GM12878 (cell line): ENCODE measurements at regions not wholly inside any gene's neighbourhood (a gene's known extent, or its start where the extent isn't known, plus 50 kb on each side); places are given as distances from the start of the nearest gene placed in this dataset.

ENCODE experiments used
- ATAC-seq: fragments of 200-7000 bp; cut with Tn5 transposase; 3 replicates; pipeline ENCODE4 v1.9.1; 2020; ENCODE audit warnings: mild to moderate bottlenecking, moderate library complexity
- BruUV-seq: library from RNA; stranded (reverse); fragments of 400-500 nt; replicated peaks from 2 replicates; lab custom pipeline; 2021; lab: Mats Ljungman, UMichigan
- CTCF ChIA-PET: fragments of 300-600 bp; sonication (Branson Sonifier 250); formaldehyde crosslinking; extraction: SDS; loops from one replicate; lab custom pipeline; 2021; ENCODE audit warnings: inconsistent platforms; lab: Yijun Ruan, JAX
- POLR2A ChIA-PET: fragments of 350-600 bp; formaldehyde crosslinking; extraction: SDS; loops from one replicate; lab custom pipeline; 2021; ENCODE audit warnings: inconsistent platforms; lab: Charles Lee
- RAD21 ChIA-PET: fragments of 300-600 bp; sonication (Branson Sonifier 250); formaldehyde crosslinking; loops from one replicate; lab custom pipeline; 2023; ENCODE audit warnings: antibody characterized with exemption; ENCODE audit not compliant: unreplicated experiment; lab: Charles Lee
- SMC1A ChIA-PET: fragments of 300-600 bp; sonication (Branson Sonifier 250); formaldehyde crosslinking; loops from one replicate; lab custom pipeline; 2023; ENCODE audit not compliant: unreplicated experiment, uncharacterized antibody; lab: Charles Lee
- DNase-seq: peaks from one replicate; pipeline ENCODE4 v3.0.0-alpha.2; 2011; ENCODE audit warnings: low read depth, low spot score
- FAIRE-seq: peaks from 3 replicates; lab custom pipeline; 2011; peaks lifted over from hg19 to GRCh38; lab: Jason Lieb, UNC
- H2AFZ ChIP-seq: 2 replicates; pipeline ENCODE4 v1.6.0; 2011; ENCODE audit warnings: low read depth, low read length, control low read depth; ENCODE audit not compliant: control insufficient read depth
- H3K27ac ChIP-seq: 2 replicates; pipeline ENCODE4 v1.5.1; 2011; ENCODE audit warnings: control low read depth; ENCODE audit not compliant: control insufficient read depth, insufficient read depth
- H3K27me3 ChIP-seq, 2 experiments: replicated peaks in 1 of 2; 2 replicates each; pipeline versions ENCODE4 v1.6.0 to v1.6.1; 2011; ENCODE audit warnings: low read length in 1 of 2; ENCODE audit not compliant: control insufficient read depth in 2 of 2, insufficient read depth in 2 of 2
- H3K36me3 ChIP-seq, 2 experiments: 2 replicates each; pipeline ENCODE4 v1.5.1; 2011; ENCODE audit warnings: low read length in 1 of 2; ENCODE audit not compliant: control insufficient read depth in 2 of 2, insufficient read depth in 2 of 2
- H3K4me1 ChIP-seq: 2 replicates; pipeline ENCODE4 v1.6.1; 2011; ENCODE audit warnings: mild to moderate bottlenecking, low read length, moderate library complexity, mixed read lengths; ENCODE audit not compliant: control insufficient read depth, insufficient read depth
- H3K4me2 ChIP-seq: 2 replicates; pipeline ENCODE4 v1.6.0; 2011; ENCODE audit warnings: control low read depth; ENCODE audit not compliant: control insufficient read depth, insufficient read depth
- H3K4me3 ChIP-seq: fragments of 200-600 bp; sonication (generic); 2 replicates; pipeline ENCODE4 v1.5.1; 2016
- H3K79me2 ChIP-seq: 2 replicates; pipeline ENCODE4 v1.6.0; 2011; ENCODE audit warnings: low read length; ENCODE audit not compliant: control insufficient read depth, insufficient read depth
- H3K9ac ChIP-seq: 2 replicates; pipeline ENCODE4 v1.8.0; 2011; ENCODE audit warnings: low read length, control low read depth, mixed read lengths; ENCODE audit not compliant: control insufficient read depth, insufficient read depth
- H3K9me3 ChIP-seq: replicated peaks from 3 replicates; pipeline ENCODE4 v1.5.1; 2011; ENCODE audit warnings: mild to moderate bottlenecking, low read length; ENCODE audit not compliant: control insufficient read depth, insufficient read depth
- H4K20me1 ChIP-seq: 2 replicates; pipeline ENCODE4 v1.6.0; 2011; ENCODE audit not compliant: control insufficient read depth, insufficient read depth
- BACH1 ChIP-seq: fragments of 450-650 bp; IDR thresholded peaks from 2 replicates; pipeline ENCODE4 v1.6.1; 2017; ENCODE audit warnings: mild to moderate bottlenecking, borderline replicate concordance
- CBX3 ChIP-seq: fragments of 200-600 bp; sonication (generic); IDR thresholded peaks from 2 replicates; pipeline ENCODE4 v1.6.1; 2016; ENCODE audit warnings: low read depth, borderline replicate concordance
- FOXM1 ChIP-seq: IDR thresholded peaks from 2 replicates; pipeline ENCODE4 v1.6.1; 2012; ENCODE audit warnings: low read depth, mild to moderate bottlenecking, inconsistent platforms, low read length, moderate library complexity
- NR2F1 ChIP-seq: fragments of 450-650 bp; conservative IDR thresholded peaks from 2 replicates; pipeline ENCODE4 v1.6.1; 2017; ENCODE audit warnings: mild to moderate bottlenecking
- RELA ChIP-seq: fragments of 450-650 bp; IDR thresholded peaks from 2 replicates; pipeline ENCODE4 v1.8.0; 2014; ENCODE audit warnings: borderline replicate concordance; ENCODE audit not compliant: partially characterized antibody
- SMARCA5 ChIP-seq: fragments of 450-650 bp; IDR thresholded peaks from 2 replicates; pipeline ENCODE4 v1.6.1; 2017; ENCODE audit warnings: mild to moderate bottlenecking
- TCF7 ChIP-seq: IDR thresholded peaks from 2 replicates; pipeline ENCODE4 v1.6.1; 2014; ENCODE audit warnings: antibody characterized with exemption, borderline replicate concordance
- ZSCAN29 ChIP-seq: fragments of 450-650 bp; IDR thresholded peaks from 2 replicates; pipeline ENCODE4 v1.6.1; 2017; ENCODE audit warnings: mild to moderate bottlenecking, moderate library complexity
- WGBS: methylation state at CpG from one replicate; pipeline ENCODE4 v1.1.6; 2016; ENCODE audit warnings: low lambda C conversion rate; ENCODE audit not compliant: insufficient replicate concordance, insufficient coverage; ENCODE audit errors: missing lambda C conversion rate; 5-methylcytosine and 5-hydroxymethylcytosine counted together
- in situ Hi-C: fragments of 300-500 bp; cut with MboI; formaldehyde crosslinking; loops from 9 replicates; pipeline ENCODE4 v1.14.3; 2018; ENCODE audit warnings: mixed read lengths
- intact Hi-C: fragments of 100-400 bp; cut with micrococcal nuclease; formaldehyde crosslinking; loops from one replicate; pipeline ENCODE4 v1.14.2; 2022; ENCODE audit not compliant: unreplicated experiment
- TF ChIP-seq, protein P1 (sequence below): fragments of 150-350 bp; IDR thresholded peaks from 2 replicates; pipeline ENCODE4 v1.6.1; 2016; ENCODE audit warnings: low read depth, low read length
- TF ChIP-seq, protein P2 (sequence below): fragments of 450-650 bp; IDR thresholded peaks from 2 replicates; pipeline ENCODE4 v1.6.1; 2016; ENCODE audit warnings: mild to moderate bottlenecking
- TF ChIP-seq, protein P3 (sequence below): IDR thresholded peaks from 2 replicates; pipeline ENCODE4 v1.6.1; 2012; ENCODE audit warnings: low read depth, low read length, improper control_type of control experiment
- TF ChIP-seq, protein P4 (sequence below): fragments of 450-650 bp; formaldehyde crosslinking; IDR thresholded peaks from 2 replicates; pipeline ENCODE4 v1.5.0; 2022; ENCODE audit warnings: mild to moderate bottlenecking, missing genetic modification characterization
- TF ChIP-seq, protein P5 (sequence below), 3 experiments: IDR thresholded peaks in 2 of 3; conservative IDR thresholded peaks in 1 of 3; 2 replicates each; pipeline ENCODE4 v1.5.1; 2011; ENCODE audit warnings: low read depth in 3 of 3, low read length in 3 of 3, mild to moderate bottlenecking in 3 of 3, control low read depth in 2 of 3, moderate library complexity in 2 of 3, inconsistent platforms in 1 of 3, mixed read lengths in 1 of 3; ENCODE audit not compliant: control insufficient read depth in 2 of 3, insufficient read depth in 1 of 3; ENCODE audit errors: extremely low read depth in 1 of 3

DNA sequence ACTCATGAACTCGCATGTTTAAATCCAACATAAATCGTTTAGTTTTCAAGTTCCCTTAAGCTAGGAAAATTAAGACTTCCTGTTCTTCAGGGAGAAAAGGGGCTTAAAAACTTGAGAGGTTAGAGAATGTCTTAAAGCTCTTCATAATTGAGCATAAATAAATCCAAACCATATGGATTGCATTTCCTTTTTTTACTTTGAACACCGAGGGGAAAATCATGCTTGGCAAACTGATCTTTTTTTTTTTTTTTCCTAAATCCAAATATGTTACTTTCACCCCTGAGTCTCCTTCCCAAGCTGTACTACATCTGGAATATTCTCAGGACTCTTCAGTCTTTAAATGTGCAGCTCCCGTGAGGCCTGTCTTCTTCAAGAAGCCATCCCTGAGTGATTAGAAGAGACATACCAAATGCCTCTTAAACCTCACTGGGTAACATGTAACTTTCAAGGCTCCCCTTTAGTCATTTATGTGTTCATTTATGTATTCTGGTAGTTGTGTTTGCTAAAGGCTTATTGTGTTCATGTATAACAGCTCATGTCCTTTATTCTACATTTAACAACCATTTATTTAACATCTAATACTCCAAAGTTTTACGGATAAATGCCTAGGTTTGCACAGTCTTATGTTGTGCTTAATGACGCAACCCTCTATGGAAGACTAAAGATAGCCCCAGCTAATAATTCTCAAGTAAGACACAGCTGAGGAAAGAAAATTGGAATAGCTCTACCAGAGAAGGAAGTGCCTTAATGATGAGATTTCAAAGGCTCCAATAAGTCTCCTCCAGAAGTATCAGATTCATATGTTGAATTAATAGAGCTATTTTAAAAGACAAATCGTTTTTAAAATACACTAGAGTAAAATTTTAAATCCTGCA lies 107.0 kb downstream of the AGTR2 start:
- Histone ChIP-seq H3K4me1 (no peaks in the 10 kb centered on the region), H2AFZ (no peak overlapping the region), H3K4me3 (no peak overlapping the region), H3K27me3 (no peaks in the 10 kb centered on the region), H3K9ac (no peak overlapping the region), H3K27ac (no peak overlapping the region), H3K9me3 (no peaks in the 10 kb centered on the region), H3K4me2 (no peak overlapping the region), H4K20me1 (no peaks in the 10 kb centered on the region), H3K79me2 (no peaks in the 10 kb centered on the region), H3K36me3 (no peaks in the 10 kb centered on the region)
- in situ Hi-C loops (no loop called here), intact Hi-C loops (no loop called here)
- TF ChIP-seq, protein P1, sequence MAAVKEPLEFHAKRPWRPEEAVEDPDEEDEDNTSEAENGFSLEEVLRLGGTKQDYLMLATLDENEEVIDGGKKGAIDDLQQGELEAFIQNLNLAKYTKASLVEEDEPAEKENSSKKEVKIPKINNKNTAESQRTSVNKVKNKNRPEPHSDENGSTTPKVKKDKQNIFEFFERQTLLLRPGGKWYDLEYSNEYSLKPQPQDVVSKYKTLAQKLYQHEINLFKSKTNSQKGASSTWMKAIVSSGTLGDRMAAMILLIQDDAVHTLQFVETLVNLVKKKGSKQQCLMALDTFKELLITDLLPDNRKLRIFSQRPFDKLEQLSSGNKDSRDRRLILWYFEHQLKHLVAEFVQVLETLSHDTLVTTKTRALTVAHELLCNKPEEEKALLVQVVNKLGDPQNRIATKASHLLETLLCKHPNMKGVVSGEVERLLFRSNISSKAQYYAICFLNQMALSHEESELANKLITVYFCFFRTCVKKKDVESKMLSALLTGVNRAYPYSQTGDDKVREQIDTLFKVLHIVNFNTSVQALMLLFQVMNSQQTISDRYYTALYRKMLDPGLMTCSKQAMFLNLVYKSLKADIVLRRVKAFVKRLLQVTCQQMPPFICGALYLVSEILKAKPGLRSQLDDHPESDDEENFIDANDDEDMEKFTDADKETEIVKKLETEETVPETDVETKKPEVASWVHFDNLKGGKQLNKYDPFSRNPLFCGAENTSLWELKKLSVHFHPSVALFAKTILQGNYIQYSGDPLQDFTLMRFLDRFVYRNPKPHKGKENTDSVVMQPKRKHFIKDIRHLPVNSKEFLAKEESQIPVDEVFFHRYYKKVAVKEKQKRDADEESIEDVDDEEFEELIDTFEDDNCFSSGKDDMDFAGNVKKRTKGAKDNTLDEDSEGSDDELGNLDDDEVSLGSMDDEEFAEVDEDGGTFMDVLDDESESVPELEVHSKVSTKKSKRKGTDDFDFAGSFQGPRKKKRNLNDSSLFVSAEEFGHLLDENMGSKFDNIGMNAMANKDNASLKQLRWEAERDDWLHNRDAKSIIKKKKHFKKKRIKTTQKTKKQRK = no peak
- no peak for TF ChIP-seq SMARCA5
- TF ChIP-seq RELA = no peak
- TF ChIP-seq BACH1 = no peak
- TF ChIP-seq, protein P2, sequence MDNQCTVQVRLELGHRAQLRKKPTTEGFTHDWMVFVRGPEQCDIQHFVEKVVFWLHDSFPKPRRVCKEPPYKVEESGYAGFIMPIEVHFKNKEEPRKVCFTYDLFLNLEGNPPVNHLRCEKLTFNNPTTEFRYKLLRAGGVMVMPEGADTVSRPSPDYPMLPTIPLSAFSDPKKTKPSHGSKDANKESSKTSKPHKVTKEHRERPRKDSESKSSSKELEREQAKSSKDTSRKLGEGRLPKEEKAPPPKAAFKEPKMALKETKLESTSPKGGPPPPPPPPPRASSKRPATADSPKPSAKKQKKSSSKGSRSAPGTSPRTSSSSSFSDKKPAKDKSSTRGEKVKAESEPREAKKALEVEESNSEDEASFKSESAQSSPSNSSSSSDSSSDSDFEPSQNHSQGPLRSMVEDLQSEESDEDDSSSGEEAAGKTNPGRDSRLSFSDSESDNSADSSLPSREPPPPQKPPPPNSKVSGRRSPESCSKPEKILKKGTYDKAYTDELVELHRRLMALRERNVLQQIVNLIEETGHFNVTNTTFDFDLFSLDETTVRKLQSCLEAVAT = no peak
- TF ChIP-seq, protein P3, sequence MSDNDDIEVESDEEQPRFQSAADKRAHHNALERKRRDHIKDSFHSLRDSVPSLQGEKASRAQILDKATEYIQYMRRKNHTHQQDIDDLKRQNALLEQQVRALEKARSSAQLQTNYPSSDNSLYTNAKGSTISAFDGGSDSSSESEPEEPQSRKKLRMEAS = no peak
- TF ChIP-seq, protein P4, sequence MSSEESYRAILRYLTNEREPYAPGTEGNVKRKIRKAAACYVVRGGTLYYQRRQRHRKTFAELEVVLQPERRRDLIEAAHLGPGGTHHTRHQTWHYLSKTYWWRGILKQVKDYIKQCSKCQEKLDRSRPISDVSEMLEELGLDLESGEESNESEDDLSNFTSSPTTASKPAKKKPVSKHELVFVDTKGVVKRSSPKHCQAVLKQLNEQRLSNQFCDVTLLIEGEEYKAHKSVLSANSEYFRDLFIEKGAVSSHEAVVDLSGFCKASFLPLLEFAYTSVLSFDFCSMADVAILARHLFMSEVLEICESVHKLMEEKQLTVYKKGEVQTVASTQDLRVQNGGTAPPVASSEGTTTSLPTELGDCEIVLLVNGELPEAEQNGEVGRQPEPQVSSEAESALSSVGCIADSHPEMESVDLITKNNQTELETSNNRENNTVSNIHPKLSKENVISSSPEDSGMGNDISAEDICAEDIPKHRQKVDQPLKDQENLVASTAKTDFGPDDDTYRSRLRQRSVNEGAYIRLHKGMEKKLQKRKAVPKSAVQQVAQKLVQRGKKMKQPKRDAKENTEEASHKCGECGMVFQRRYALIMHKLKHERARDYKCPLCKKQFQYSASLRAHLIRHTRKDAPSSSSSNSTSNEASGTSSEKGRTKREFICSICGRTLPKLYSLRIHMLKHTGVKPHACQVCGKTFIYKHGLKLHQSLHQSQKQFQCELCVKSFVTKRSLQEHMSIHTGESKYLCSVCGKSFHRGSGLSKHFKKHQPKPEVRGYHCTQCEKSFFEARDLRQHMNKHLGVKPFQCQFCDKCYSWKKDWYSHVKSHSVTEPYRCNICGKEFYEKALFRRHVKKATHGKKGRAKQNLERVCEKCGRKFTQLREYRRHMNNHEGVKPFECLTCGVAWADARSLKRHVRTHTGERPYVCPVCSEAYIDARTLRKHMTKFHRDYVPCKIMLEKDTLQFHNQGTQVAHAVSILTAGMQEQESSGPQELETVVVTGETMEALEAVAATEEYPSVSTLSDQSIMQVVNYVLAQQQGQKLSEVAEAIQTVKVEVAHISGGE (CRISPR knock-in tag) = no peak
- TF ChIP-seq FOXM1 = no peak
- TF ChIP-seq NR2F1 = no peak
- no peak for TF ChIP-seq CBX3
- TF ChIP-seq, protein P5, sequence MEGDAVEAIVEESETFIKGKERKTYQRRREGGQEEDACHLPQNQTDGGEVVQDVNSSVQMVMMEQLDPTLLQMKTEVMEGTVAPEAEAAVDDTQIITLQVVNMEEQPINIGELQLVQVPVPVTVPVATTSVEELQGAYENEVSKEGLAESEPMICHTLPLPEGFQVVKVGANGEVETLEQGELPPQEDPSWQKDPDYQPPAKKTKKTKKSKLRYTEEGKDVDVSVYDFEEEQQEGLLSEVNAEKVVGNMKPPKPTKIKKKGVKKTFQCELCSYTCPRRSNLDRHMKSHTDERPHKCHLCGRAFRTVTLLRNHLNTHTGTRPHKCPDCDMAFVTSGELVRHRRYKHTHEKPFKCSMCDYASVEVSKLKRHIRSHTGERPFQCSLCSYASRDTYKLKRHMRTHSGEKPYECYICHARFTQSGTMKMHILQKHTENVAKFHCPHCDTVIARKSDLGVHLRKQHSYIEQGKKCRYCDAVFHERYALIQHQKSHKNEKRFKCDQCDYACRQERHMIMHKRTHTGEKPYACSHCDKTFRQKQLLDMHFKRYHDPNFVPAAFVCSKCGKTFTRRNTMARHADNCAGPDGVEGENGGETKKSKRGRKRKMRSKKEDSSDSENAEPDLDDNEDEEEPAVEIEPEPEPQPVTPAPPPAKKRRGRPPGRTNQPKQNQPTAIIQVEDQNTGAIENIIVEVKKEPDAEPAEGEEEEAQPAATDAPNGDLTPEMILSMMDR (IDR thresholded peaks at IDR 0.05 in 2 of 3, conservative IDR thresholded peaks at IDR 0.05 in 1 of 3; ENCODE audit: control insufficient read depth in 2 of 3, extremely low read depth in 1 of 3, insufficient read depth in 1 of 3, low read depth in 3 of 3, low read length in 3 of 3) = no peak
- no peak for TF ChIP-seq ZSCAN29
- TF ChIP-seq TCF7 = no peak
- ChIA-PET SMC1A (no interaction called here), RAD21 (no interaction called here), POLR2A (no interaction called here), CTCF (interaction anchor here (1.5 kb wide), 1 partner anchor 318 kb away, joined by 3 read pairs; no protein-coding TSS in a partner anchor)
- DNase-seq (no peak), FAIRE-seq (no peak), ATAC-seq (no peak)
- WGBS = 31% methylated on average over 7 of the region's 7 CpGs
- no TSS peak for BruUV-seq
